GM12872 (cell line): ENCODE measurements at regions not wholly inside any gene's neighbourhood (a gene's known extent, or its start where the extent isn't known, plus 50 kb on each side); places are given as distances from the start of the nearest gene placed in this dataset.

Experiments used
- CTCF ChIP-seq: IDR thresholded peaks from 3 replicates; pipeline ENCODE4 v1.5.1; 2011; ENCODE audit warnings: low read depth, mild to moderate bottlenecking, low read length, moderate library complexity; ENCODE audit not compliant: insufficient read depth

GRCh38 chr5:97762483-97762882 lies 579.4 kb upstream of the RIOK2 start:
- no peak for TF ChIP-seq CTCF

GRCh38 chr5:97764700-97765099 lies 581.7 kb upstream of the RIOK2 start:
- no peak for TF ChIP-seq CTCF

GRCh38 chr5:97778451-97778850 lies 595.4 kb upstream of the RIOK2 start:
- no peak for TF ChIP-seq CTCF

- TF ChIP-seq CTCF, result no peak
These were observed 605.3 kb upstream of the RIOK2 start for GRCh38 chr5:97788369-97788768.

- no peak for TF ChIP-seq CTCF
These were observed 615.0 kb upstream of the RIOK2 start for GRCh38 chr5:97797994-97798451.

GRCh38 chr5:97801461-97801860 lies 618.4 kb upstream of the RIOK2 start:
- no peak for TF ChIP-seq CTCF

- TF ChIP-seq CTCF, result no peak
These were observed 637.1 kb upstream of the RIOK2 start for GRCh38 chr5:97820138-97820537.
